ENCODE measurements at regions not wholly inside any gene's neighbourhood (a gene's known extent, or its start where the extent isn't known, plus 50 kb on each side); places are given as distances from the start of the nearest gene placed in this dataset.
"Not testable (repeated sequence)": the region's sequence is repeated elsewhere in the genome, so short reads cannot be mapped to it uniquely, and the experiment has no call there.

- not testable (repeated sequence) for TF ChIP-seq PATZ1 (tag by site-specific recombination; IDR thresholded peaks at IDR 0.05); TCF7L2 (IDR thresholded peaks at IDR 0.05; ENCODE audit: borderline replicate concordance, low read depth, low read length); TRIM28 (IDR thresholded peaks at IDR 0.05; ENCODE audit: borderline replicate concordance, low read length); CTCF (tag by site-specific recombination; IDR thresholded peaks at IDR 0.05); OVOL3 (tag by site-specific recombination; IDR thresholded peaks at IDR 0.05)
Observed at GRCh38 chr1:143702739-143703138, 269.0 kb downstream of the FAM72C start.
